ENCODE measurements at regions not wholly inside any gene's neighbourhood (a gene's known extent, or its start where the extent isn't known, plus 50 kb on each side); places are given as distances from the start of the nearest gene placed in this dataset.

DNA sequence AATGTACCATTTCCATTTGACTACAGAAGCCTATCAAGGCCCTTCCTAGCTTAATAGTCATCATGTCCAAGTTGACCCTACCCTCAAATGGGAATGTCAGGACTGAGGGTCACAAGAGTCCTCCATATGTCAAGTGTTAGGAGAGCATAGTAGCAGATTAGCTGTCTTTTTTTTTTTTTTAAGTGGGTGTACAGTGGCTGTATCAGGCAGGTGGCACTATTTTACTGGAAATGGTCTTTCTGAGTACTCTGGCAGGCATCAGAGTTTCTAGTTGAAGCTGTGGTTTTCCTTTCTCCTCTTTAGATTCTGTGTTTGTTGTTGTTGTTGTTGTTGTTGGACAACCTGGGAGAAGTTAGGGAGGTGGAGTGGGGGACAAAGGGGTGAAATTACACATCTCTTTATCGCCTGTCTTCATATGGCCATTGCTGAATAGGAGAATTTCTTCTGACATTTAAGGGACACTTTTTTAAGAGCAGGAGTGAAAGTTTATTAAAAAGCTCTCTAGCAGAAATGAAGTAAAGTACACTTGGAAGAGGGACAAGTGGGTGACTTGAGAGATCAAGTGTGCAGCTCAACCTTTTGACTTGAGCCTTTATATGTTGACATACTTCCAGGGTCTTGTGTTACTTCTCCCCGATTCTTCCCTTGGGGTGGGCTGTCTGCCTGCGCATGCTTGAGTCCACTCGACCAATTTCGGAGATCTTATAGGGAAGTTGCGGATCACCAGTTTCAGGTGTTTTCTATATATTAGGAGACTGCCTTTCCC, 104.1 kb upstream of the FOXP2 start:
- TF ChIP-seq, protein P1, sequence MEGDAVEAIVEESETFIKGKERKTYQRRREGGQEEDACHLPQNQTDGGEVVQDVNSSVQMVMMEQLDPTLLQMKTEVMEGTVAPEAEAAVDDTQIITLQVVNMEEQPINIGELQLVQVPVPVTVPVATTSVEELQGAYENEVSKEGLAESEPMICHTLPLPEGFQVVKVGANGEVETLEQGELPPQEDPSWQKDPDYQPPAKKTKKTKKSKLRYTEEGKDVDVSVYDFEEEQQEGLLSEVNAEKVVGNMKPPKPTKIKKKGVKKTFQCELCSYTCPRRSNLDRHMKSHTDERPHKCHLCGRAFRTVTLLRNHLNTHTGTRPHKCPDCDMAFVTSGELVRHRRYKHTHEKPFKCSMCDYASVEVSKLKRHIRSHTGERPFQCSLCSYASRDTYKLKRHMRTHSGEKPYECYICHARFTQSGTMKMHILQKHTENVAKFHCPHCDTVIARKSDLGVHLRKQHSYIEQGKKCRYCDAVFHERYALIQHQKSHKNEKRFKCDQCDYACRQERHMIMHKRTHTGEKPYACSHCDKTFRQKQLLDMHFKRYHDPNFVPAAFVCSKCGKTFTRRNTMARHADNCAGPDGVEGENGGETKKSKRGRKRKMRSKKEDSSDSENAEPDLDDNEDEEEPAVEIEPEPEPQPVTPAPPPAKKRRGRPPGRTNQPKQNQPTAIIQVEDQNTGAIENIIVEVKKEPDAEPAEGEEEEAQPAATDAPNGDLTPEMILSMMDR (IDR thresholded peaks at IDR 0.05): peak; percentile 30
- no peak for TF ChIP-seq ZFX (IDR thresholded peaks at IDR 0.05; ENCODE audit: borderline replicate concordance)
